ENCODE measurements at regions not wholly inside any gene's neighbourhood (a gene's known extent, or its start where the extent isn't known, plus 50 kb on each side); places are given as distances from the start of the nearest gene placed in this dataset.

DNA sequence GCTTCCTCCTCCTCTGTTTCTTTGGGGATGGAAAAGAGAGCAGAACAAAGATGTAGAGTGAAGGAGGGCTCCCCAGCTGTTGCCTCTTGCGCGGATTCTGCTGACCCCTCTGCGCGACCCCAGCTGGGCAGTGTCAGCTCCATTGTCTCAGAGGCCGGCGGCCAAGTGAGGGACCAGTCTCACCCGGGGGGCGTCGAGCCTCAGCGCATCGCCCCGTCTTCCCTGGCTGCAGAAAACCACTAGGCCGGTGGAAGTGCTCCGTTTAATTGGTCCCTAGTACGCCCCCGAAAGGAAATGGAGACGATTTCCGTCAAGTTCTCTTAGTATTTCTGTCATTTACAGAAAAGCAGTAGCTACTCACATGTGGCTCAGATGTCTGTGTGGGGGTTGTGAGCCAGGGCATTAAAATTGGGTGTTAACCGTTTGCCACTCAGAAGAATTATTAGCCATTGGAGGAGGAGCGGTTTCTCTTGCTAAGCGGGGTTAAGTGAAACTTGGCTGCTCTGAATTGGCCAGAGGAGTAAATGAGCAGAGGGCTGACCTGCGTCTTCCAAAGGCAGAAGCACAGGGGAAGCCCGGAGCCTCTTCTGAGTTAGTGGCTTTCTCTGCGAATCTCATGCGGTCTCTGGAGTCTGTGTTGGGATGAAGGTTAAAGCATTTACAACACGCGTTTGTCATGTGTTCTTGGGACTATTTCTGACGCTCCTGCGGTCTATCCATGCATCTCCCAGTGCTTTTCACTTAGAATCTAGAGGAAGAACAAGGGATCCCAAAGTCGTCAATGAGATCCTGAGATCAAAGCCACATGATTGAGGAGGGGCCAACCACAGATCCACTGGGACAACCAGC is 132.8 kb upstream of the MYO16 start:
- TF ChIP-seq KLF6 (CRISPR knock-in tag; IDR thresholded peaks at IDR 0.05) (no peak), POLR2AphosphoS2 (IDR thresholded peaks at IDR 0.05; ENCODE audit: low read depth, low read length) (no peak), MTA1 (CRISPR knock-in tag; IDR thresholded peaks at IDR 0.05; ENCODE audit: borderline replicate concordance) (no peak), HMGA1 (CRISPR knock-in tag; conservative IDR thresholded peaks at IDR 0.05) (no peak), CHD4 (IDR thresholded peaks at IDR 0.05; ENCODE audit: borderline replicate concordance, low read length) (no peak), ZKSCAN5 (CRISPR knock-in tag; IDR thresholded peaks at IDR 0.05) (no peak), AKAP8 (CRISPR knock-in tag; IDR thresholded peaks at IDR 0.05) (no peak), ZNF333 (CRISPR knock-in tag; IDR thresholded peaks at IDR 0.05; ENCODE audit: borderline replicate concordance) (no peak), NFE2 (CRISPR knock-in tag; IDR thresholded peaks at IDR 0.05) (no peak), ZNF530 (CRISPR knock-in tag; IDR thresholded peaks at IDR 0.05; ENCODE audit: low read depth) (no peak), GATAD2A (CRISPR knock-in tag; IDR thresholded peaks at IDR 0.05) (no peak), NFATC3 (CRISPR knock-in tag; IDR thresholded peaks at IDR 0.05) (no peak), NPAS2 (CRISPR knock-in tag; IDR thresholded peaks at IDR 0.05; ENCODE audit: borderline replicate concordance) (no peak), ZNF816 (CRISPR knock-in tag; IDR thresholded peaks at IDR 0.05; ENCODE audit: borderline replicate concordance) (no peak), EP300 (IDR thresholded peaks at IDR 0.05; ENCODE audit: low read depth in 2 of 2, low read length in 2 of 2) (no peak), EP300 (CRISPR knock-in tag; IDR thresholded peaks at IDR 0.05; ENCODE audit: borderline replicate concordance) (no peak)
- TF ChIP-seq, protein P1, sequence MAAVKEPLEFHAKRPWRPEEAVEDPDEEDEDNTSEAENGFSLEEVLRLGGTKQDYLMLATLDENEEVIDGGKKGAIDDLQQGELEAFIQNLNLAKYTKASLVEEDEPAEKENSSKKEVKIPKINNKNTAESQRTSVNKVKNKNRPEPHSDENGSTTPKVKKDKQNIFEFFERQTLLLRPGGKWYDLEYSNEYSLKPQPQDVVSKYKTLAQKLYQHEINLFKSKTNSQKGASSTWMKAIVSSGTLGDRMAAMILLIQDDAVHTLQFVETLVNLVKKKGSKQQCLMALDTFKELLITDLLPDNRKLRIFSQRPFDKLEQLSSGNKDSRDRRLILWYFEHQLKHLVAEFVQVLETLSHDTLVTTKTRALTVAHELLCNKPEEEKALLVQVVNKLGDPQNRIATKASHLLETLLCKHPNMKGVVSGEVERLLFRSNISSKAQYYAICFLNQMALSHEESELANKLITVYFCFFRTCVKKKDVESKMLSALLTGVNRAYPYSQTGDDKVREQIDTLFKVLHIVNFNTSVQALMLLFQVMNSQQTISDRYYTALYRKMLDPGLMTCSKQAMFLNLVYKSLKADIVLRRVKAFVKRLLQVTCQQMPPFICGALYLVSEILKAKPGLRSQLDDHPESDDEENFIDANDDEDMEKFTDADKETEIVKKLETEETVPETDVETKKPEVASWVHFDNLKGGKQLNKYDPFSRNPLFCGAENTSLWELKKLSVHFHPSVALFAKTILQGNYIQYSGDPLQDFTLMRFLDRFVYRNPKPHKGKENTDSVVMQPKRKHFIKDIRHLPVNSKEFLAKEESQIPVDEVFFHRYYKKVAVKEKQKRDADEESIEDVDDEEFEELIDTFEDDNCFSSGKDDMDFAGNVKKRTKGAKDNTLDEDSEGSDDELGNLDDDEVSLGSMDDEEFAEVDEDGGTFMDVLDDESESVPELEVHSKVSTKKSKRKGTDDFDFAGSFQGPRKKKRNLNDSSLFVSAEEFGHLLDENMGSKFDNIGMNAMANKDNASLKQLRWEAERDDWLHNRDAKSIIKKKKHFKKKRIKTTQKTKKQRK (IDR thresholded peaks at IDR 0.05; ENCODE audit: low read length), result no peak
- TF ChIP-seq, protein P2, sequence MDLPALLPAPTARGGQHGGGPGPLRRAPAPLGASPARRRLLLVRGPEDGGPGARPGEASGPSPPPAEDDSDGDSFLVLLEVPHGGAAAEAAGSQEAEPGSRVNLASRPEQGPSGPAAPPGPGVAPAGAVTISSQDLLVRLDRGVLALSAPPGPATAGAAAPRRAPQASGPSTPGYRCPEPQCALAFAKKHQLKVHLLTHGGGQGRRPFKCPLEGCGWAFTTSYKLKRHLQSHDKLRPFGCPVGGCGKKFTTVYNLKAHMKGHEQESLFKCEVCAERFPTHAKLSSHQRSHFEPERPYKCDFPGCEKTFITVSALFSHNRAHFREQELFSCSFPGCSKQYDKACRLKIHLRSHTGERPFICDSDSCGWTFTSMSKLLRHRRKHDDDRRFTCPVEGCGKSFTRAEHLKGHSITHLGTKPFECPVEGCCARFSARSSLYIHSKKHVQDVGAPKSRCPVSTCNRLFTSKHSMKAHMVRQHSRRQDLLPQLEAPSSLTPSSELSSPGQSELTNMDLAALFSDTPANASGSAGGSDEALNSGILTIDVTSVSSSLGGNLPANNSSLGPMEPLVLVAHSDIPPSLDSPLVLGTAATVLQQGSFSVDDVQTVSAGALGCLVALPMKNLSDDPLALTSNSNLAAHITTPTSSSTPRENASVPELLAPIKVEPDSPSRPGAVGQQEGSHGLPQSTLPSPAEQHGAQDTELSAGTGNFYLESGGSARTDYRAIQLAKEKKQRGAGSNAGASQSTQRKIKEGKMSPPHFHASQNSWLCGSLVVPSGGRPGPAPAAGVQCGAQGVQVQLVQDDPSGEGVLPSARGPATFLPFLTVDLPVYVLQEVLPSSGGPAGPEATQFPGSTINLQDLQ (CRISPR knock-in tag; IDR thresholded peaks at IDR 0.05), result no peak
- Histone ChIP-seq H4K20me1 (ENCODE audit: insufficient read depth, low read length) (no peaks in the 10 kb centered on the region), H3K9me3 (ENCODE audit: low read length) (no peaks in the 10 kb centered on the region), H3K4me3 (replicated peaks in 1 of 3; ENCODE audit: insufficient read depth in 1 of 3, low read depth in 2 of 3, low read length in 3 of 3) (no peak overlapping the region), H3K9ac (ENCODE audit: insufficient read depth, low read depth, low read length) (no peak overlapping the region), H3K79me2 (ENCODE audit: insufficient read depth, low read length) (no peaks in the 10 kb centered on the region), H3K36me3 (replicated peaks in 1 of 2; ENCODE audit: control insufficient read depth in 1 of 2, insufficient read depth in 2 of 2, low read length in 2 of 2) (no peaks in the 10 kb centered on the region), H3K4me1 (ENCODE audit: insufficient read depth, low read length) (no peaks in the 10 kb centered on the region), H3K27me3 (ENCODE audit: control insufficient read depth in 1 of 2, insufficient read depth in 2 of 2, low read length in 2 of 2) (peaks cover 0 to 18% of the 10 kb centered on the region in 2 experiments; a peak in 2 of 5 replicates), H3K27ac (ENCODE audit: extremely low read length, insufficient read depth, low read length) (no peak overlapping the region), H3K4me2 (ENCODE audit: low read depth, low read length) (no peak overlapping the region), H2AFZ (ENCODE audit: low read length) (no peak overlapping the region)
- ChIA-PET CTCF (ENCODE audit: low intra/inter-chr PET ratio, low total read pairs) (no interaction called here), POLR2A (no interaction called here)
- 13% methylated on average over 15 of the region's 30 CpGs for WGBS (ENCODE audit: low lambda C conversion rate)
- intact Hi-C loops (cut with micrococcal nuclease; ENCODE audit: unreplicated experiment), result no loop called here
- ATAC-seq, result no peak; the same call in 1 of the 3 replicates
- no peak for DNase-seq (ENCODE audit: low spot score)
- no TSS peak for BruUV-seq (replicated peaks)
- no peak for FAIRE-seq
- in situ Hi-C loops (cut with HindIII; ENCODE audit: extremely low pct_ligation_motif_present, low pct_unique_long_range_greater_than_20kb), result no loop called here
